Thymus (tissue), 11 donors: ENCODE measurements at regions not wholly inside any gene's neighbourhood (a gene's known extent, or its start where the extent isn't known, plus 50 kb on each side); places are given as distances from the start of the nearest gene placed in this dataset.
"Not testable (repeated sequence)": the region's sequence is repeated elsewhere in the genome, so short reads cannot be mapped to it uniquely, and the experiment has no call there.

Source experiments
- DNase-seq, 9 donors: peaks; one replicate each; pipeline ENCODE4 v3.0.0-alpha.2; 2013; ENCODE audit warnings: low spot score in 9 of 9, low read depth in 6 of 9, missing footprints in 1 of 9
- H3K27ac ChIP-seq, 2 donors: one replicate each; pipeline ENCODE4 v1.5.1; 2013; ENCODE audit warnings: control low read depth in 1 of 2, low read depth in 1 of 2, low read length in 1 of 2, mild to moderate bottlenecking in 1 of 2, moderate library complexity in 1 of 2
- H3K27me3 ChIP-seq, 2 donors: one replicate each; pipeline ENCODE4 v1.5.1; 2013; ENCODE audit warnings: low read length in 1 of 2; ENCODE audit not compliant: control insufficient read depth in 2 of 2, insufficient read depth in 1 of 2
- H3K36me3 ChIP-seq, 2 donors: one replicate each; pipeline ENCODE4 v1.5.1; 2013; ENCODE audit warnings: low read length in 1 of 2, mild to moderate bottlenecking in 1 of 2, moderate library complexity in 1 of 2; ENCODE audit not compliant: control insufficient read depth in 2 of 2, insufficient read depth in 2 of 2
- H3K4me1 ChIP-seq, 2 donors: one replicate each; pipeline ENCODE4 v1.5.1; 2013; ENCODE audit warnings: low read length in 2 of 2; ENCODE audit not compliant: control insufficient read depth in 2 of 2, insufficient read depth in 2 of 2
- H3K4me3 ChIP-seq, 2 donors: one replicate each; pipeline ENCODE4 v1.5.1; 2013; ENCODE audit warnings: low read length in 2 of 2, control low read depth in 1 of 2, mild to moderate bottlenecking in 1 of 2
- H3K9me3 ChIP-seq, 2 donors: one replicate each; pipeline ENCODE4 v1.5.1; 2013; ENCODE audit warnings: low read length in 1 of 2, mild to moderate bottlenecking in 1 of 2; ENCODE audit not compliant: control insufficient read depth in 2 of 2, insufficient read depth in 1 of 2
- WGBS: extraction: QIAGEN DNeasy Blood & Tissue Kit; methylation state at CpG from one replicate; pipeline ENCODE4 v1.1.7; 2013; 5-methylcytosine and 5-hydroxymethylcytosine counted together
- donor health status: healthy.

GRCh38 chr19:28084659-28085157 is 1128.2 kb downstream of the UQCRFS1 start:
- not testable (repeated sequence) for H3K9me3 ChIP-seq, H3K27me3 ChIP-seq, H3K4me3 ChIP-seq, H3K27ac ChIP-seq, H3K4me1 ChIP-seq, H3K36me3 ChIP-seq, DNase-seq
- 55% methylated on average over 1 of the region's 1 CpG for WGBS

DNA sequence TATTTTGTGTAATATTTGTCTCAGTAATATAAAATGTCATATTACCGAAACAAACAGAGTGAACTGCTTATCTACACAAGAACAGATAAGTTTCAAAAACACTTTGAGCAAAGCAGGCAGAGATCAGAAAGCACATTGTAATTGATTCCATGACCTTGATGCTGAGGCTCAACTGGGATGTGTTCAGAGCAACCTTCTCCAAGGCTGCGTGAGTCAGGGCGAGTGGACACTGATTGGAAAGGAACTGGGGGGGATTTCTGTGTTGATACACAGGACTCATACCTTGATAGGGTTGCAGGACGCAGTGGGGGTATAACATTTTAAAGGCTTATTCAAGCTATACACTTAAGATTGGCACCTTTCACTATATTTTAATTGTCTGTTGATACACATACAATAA is 1136.3 kb downstream of the UQCRFS1 start:
- Histone ChIP-seq H3K27me3 (no peaks in the 10 kb centered on the region), H3K36me3 (no peaks in the 10 kb centered on the region), H3K4me3 (no peak overlapping the region), H3K9me3 (no peaks in the 10 kb centered on the region), H3K27ac (no peak overlapping the region), H3K4me1 (no peaks in the 10 kb centered on the region)
- DNase-seq: no peak
- WGBS: 91% methylated on average over 4 of the region's 4 CpGs

DNA sequence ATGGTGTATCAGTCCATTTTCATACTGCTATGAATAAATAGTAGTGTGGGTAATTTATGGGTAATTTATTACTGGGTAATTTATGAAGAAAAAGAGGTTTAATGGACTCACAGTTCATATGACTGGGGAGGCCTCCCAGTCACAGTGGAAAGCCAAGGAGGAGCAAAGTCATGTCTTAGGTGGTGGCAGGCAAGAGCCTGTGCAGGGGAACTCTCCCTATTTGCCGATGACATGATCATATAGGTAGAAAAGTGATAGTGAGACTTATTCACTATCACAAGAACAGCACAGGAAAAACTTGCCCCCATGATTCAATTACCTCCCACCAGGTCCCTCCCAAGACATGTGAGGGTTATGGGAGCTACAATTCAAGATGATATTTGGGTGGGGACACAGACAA is 1137.7 kb downstream of the UQCRFS1 start:
- 96% methylated on average over 1 of the region's 1 CpG for whole genome bisulfite sequencing
- no peak for DNase-seq
- no peaks in the 10 kb centered on the region for H3K27me3 ChIP-seq
- no peak overlapping the region for H3K27ac ChIP-seq
- H3K4me3 ChIP-seq: no peak overlapping the region
- H3K36me3 ChIP-seq: no peaks in the 10 kb centered on the region
- H3K9me3 ChIP-seq: no peaks in the 10 kb centered on the region
- H3K4me1 ChIP-seq: no peaks in the 10 kb centered on the region

- no peaks in the 10 kb centered on the region for H3K27me3 ChIP-seq
- no peaks in the 10 kb centered on the region for H3K36me3 ChIP-seq
- H3K9me3 ChIP-seq: no peaks in the 10 kb centered on the region
- H3K27ac ChIP-seq: no peak overlapping the region
- no peaks in the 10 kb centered on the region for H3K4me1 ChIP-seq
- H3K4me3 ChIP-seq: no peak overlapping the region
- 86% methylated on average over 2 of the region's 2 CpGs for WGBS
- no peak for DNase-seq
These were observed 1138.2 kb downstream of the UQCRFS1 start for GRCh38 chr19:28074773-28075172.

GRCh38 chr19:28067882-28068281 is 1145.1 kb downstream of the UQCRFS1 start:
- H3K27ac ChIP-seq: no peak overlapping the region
- no peaks in the 10 kb centered on the region for H3K4me1 ChIP-seq
- no peaks in the 10 kb centered on the region for H3K9me3 ChIP-seq
- no peak for DNase-seq
- H3K27me3 ChIP-seq: no peaks in the 10 kb centered on the region
- WGBS: 66% methylated on average over 2 of the region's 2 CpGs
- H3K4me3 ChIP-seq: no peak overlapping the region
- H3K36me3 ChIP-seq: no peaks in the 10 kb centered on the region

DNA sequence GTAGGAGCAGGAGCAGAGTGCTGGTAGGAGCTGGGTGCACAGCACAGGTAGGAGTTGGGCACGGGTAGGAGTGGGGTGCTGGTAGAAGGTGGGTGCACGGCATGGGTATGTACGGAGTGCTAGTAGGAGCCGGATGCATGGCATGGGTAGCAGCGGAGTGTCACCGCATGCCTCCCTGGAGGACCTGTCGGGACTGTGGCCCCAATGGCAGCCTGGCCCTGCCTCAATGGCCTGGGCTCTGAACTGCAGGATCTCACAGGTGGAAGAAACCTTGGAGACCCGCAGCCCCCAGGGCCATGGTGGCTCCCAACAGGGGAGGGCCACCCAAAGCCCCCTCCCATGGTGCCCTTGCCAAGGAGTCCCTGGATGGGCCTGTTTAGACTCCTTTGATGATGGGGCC is 1146.0 kb downstream of the UQCRFS1 start:
- H3K4me3 ChIP-seq: no peak overlapping the region
- WGBS: 97% methylated on average over 8 of the region's 8 CpGs
- no peak overlapping the region for H3K27ac ChIP-seq
- H3K27me3 ChIP-seq: no peaks in the 10 kb centered on the region
- H3K9me3 ChIP-seq: no peaks in the 10 kb centered on the region
- H3K36me3 ChIP-seq: no peaks in the 10 kb centered on the region
- no peak for DNase-seq
- H3K4me1 ChIP-seq: no peaks in the 10 kb centered on the region

DNA sequence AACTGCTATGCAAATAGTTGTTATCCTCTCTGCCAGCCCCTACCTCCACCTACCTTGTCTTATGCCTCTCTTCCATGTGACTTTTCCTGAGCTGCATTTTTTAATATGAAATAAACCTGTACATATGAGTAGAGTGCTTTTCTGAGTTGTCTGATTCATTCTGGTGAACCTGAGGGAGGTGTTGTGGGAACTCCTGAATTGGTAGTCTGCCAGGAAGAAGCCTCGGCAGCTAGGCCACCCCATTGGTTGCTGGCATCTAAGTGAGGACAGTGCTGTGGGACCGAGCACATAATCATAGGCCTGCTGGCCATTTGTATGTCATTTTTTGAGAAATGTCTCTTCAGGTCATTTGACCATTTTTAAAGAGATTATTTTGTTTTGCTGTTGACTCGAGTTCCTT is 1146.8 kb downstream of the UQCRFS1 start:
- WGBS: 94% methylated on average over 3 of the region's 3 CpGs

GRCh38 chr19:28065026-28065425 is 1147.9 kb downstream of the UQCRFS1 start:
- Histone ChIP-seq H3K4me1 (no peaks in the 10 kb centered on the region), H3K36me3 (no peaks in the 10 kb centered on the region), H3K4me3 (no peak overlapping the region)

More for the DNA sequence above, 1146.8 kb downstream of the UQCRFS1 start:
- DNase-seq: no peak
- Histone ChIP-seq H3K27ac (no peak overlapping the region), H3K9me3 (peaks cover 1 to 4% of the 10 kb centered on the region in 2 donors), H3K27me3 (no peaks in the 10 kb centered on the region), H3K36me3 (no peaks in the 10 kb centered on the region), H3K4me1 (no peaks in the 10 kb centered on the region), H3K4me3 (no peak overlapping the region)

DNA sequence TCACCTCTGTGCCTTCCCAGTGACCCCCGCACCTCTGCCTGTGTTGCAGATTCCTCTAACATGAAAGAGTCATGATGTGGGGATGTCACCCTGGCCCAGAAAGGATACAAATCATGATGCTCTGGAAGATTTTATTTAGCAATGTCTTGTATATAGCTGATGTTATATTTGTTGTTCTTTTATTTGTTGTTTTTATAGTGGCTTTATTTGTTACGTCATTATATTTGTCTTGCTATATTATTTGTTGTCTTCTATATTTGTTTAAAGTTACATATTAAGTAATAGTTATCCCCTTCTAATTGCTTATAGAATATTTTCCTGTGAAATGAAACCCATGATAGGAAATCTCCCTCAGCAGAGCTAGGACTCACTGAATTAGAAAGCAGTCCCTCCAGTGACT is 1149.2 kb downstream of the UQCRFS1 start:
- Histone ChIP-seq H3K36me3 (no peaks in the 10 kb centered on the region), H3K9me3 (peaks cover 2 to 6% of the 10 kb centered on the region in 2 donors), H3K4me1 (no peaks in the 10 kb centered on the region), H3K4me3 (no peak overlapping the region), H3K27ac (no peak overlapping the region), H3K27me3 (no peaks in the 10 kb centered on the region)
- no peak for DNase-seq
- WGBS: 93% methylated on average over 2 of the region's 2 CpGs

More at GRCh38 chr19:28065026-28065425, 1147.9 kb downstream of the UQCRFS1 start:
- no peak for DNase-seq
- no peaks in the 10 kb centered on the region for H3K27me3 ChIP-seq
- no peak overlapping the region for H3K27ac ChIP-seq
- WGBS: 37% methylated on average over 1 of the region's 1 CpG
- H3K9me3 ChIP-seq: peaks cover 2 to 6% of the 10 kb centered on the region in 2 donors

DNA sequence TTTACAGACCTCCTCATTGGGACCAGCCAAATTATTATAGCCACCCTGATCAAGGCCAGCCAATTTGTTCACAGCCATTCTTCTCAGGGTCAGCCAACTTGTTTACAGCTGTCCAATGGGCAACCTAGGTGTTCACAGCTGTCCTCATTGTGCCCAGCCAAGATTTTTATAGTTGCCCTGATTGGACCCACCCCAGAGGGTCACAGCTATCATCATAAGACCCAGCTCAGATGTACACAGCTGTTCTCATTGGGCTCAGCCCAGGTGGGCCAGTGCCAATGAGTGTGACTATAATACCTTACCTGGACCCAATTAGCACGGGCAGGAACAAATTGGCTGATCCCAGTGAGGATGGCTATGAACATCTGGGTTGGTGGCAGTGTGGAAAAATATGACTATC is 1151.8 kb downstream of the UQCRFS1 start:
- 90% methylated on average over 1 of the region's 1 CpG for WGBS
- Histone ChIP-seq H3K9me3 (peaks cover 5 to 6% of the 10 kb centered on the region in 2 donors), H3K27ac (no peak overlapping the region), H3K36me3 (no peaks in the 10 kb centered on the region), H3K4me1 (no peaks in the 10 kb centered on the region), H3K4me3 (no peak overlapping the region), H3K27me3 (no peaks in the 10 kb centered on the region)
- no peak for DNase-seq
